Hepatocyte (in vitro differentiated cells): ENCODE measurements at regions not wholly inside any gene's neighbourhood (a gene's known extent, or its start where the extent isn't known, plus 50 kb on each side); places are given as distances from the start of the nearest gene placed in this dataset.

Experiments
- CTCF ChIP-seq: fragments of 200-600 bp; sonication (generic); IDR thresholded peaks from 2 replicates; pipeline ENCODE4 v1.5.1; 2016; ENCODE audit warnings: antibody characterized with exemption, mild to moderate bottlenecking; ENCODE audit not compliant: poor library complexity
- EZH2phosphoT487 ChIP-seq: fragments of 200-600 bp; sonication (generic); IDR thresholded peaks from one replicate; pipeline ENCODE4 v1.6.1; 2018; ENCODE audit warnings: antibody characterized with exemption, mild to moderate bottlenecking, low read depth, moderate library complexity; ENCODE audit not compliant: unreplicated experiment, severe bottlenecking

GRCh38 chr12:113659416-113659815 is 187.7 kb upstream of the LHX5 start:
- TF ChIP-seq CTCF (no peak), EZH2phosphoT487 (no peak)
